ENCODE measurements at regions not wholly inside any gene's neighbourhood (a gene's known extent, or its start where the extent isn't known, plus 50 kb on each side); places are given as distances from the start of the nearest gene placed in this dataset.

- POLR2A ChIA-PET: interaction anchor here (0.7 kb wide), 1 partner anchor 287 kb away, joined by 3 read pairs; no protein-coding TSS in a partner anchor
- BruUV-seq (replicated peaks): no TSS peak
- Histone ChIP-seq H3K9me3 (replicated peaks; ENCODE audit: control insufficient read depth, insufficient read depth, low read length) (no peaks in the 10 kb centered on the region; the same call in 2 of the 3 replicates), H3K4me1 (ENCODE audit: control insufficient read depth, insufficient read depth, low read length) (no peaks in the 10 kb centered on the region), H3K27ac (ENCODE audit: control insufficient read depth, insufficient read depth) (no peak overlapping the region), H2AFZ (ENCODE audit: control insufficient read depth, low read depth, low read length) (no peak overlapping the region), H3K79me2 (ENCODE audit: control insufficient read depth, insufficient read depth, low read length) (no peaks in the 10 kb centered on the region), H3K4me2 (ENCODE audit: control insufficient read depth, insufficient read depth) (no peak overlapping the region), H3K27me3 (replicated peaks in 1 of 2; ENCODE audit: control insufficient read depth in 2 of 2, insufficient read depth in 2 of 2, low read length in 1 of 2) (no peaks in the 10 kb centered on the region; a peak in 3 of 4 replicates), H3K9ac (ENCODE audit: control insufficient read depth, insufficient read depth, low read length) (no peak overlapping the region), H4K20me1 (ENCODE audit: control insufficient read depth, insufficient read depth) (no peaks in the 10 kb centered on the region), H3K4me3 (no peak overlapping the region), H3K36me3 (ENCODE audit: control insufficient read depth in 2 of 2, insufficient read depth in 2 of 2, low read length in 1 of 2) (no peaks in the 10 kb centered on the region)
- CTCF ChIA-PET: no interaction called here
- whole genome bisulfite sequencing (ENCODE audit: insufficient coverage, insufficient replicate concordance, low lambda C conversion rate, missing lambda C conversion rate): 37% methylated on average over 4 of the region's 4 CpGs
- RAD21 ChIA-PET (ENCODE audit: unreplicated experiment): no interaction called here
- SMC1A ChIA-PET (ENCODE audit: uncharacterized antibody, unreplicated experiment): no interaction called here
- no peak for DNase-seq (ENCODE audit: low read depth, low spot score)
- no peak for ATAC-seq
- intact Hi-C loops (cut with micrococcal nuclease; ENCODE audit: unreplicated experiment) (no loop called here), in situ Hi-C loops (cut with MboI) (no loop called here)
- no peak for FAIRE-seq
- TF ChIP-seq SKIL (IDR thresholded peaks at IDR 0.05; ENCODE audit: low read depth, poor library complexity, severe bottlenecking): no peak
- TF ChIP-seq ESRRA (IDR thresholded peaks at IDR 0.05; ENCODE audit: low read length): no peak
- no peak for TF ChIP-seq REST (IDR thresholded peaks at IDR 0.05; ENCODE audit: low read depth, low read length)
- no peak for TF ChIP-seq TARDBP (IDR thresholded peaks at IDR 0.05; ENCODE audit: borderline replicate concordance)
- no peak for TF ChIP-seq SRF (IDR thresholded peaks at IDR 0.05; ENCODE audit: low read depth in 2 of 2, low read length in 2 of 2)
- TF ChIP-seq ZBTB11 (CRISPR knock-in tag; IDR thresholded peaks at IDR 0.05): no peak
- TF ChIP-seq SMAD5 (IDR thresholded peaks at IDR 0.05; ENCODE audit: low read depth): no peak
- TF ChIP-seq RAD51 (IDR thresholded peaks at IDR 0.05): no peak
- TF ChIP-seq BRCA1 (IDR thresholded peaks at IDR 0.05; ENCODE audit: low read depth, low read length): no peak
- TF ChIP-seq ZNF274 (IDR thresholded peaks at IDR 0.05; ENCODE audit: insufficient read depth, insufficient read length): no peak
- no peak for TF ChIP-seq SIX5 (IDR thresholded peaks at IDR 0.05; ENCODE audit: low read depth, low read length, severe bottlenecking)
- TF ChIP-seq ZNF622 (IDR thresholded peaks at IDR 0.05): no peak
- no peak for TF ChIP-seq CBX3 (IDR thresholded peaks at IDR 0.05; ENCODE audit: borderline replicate concordance, low read depth)
Measured at GRCh38 chr2:42842466-42842865, 50.1 kb upstream of the HAAO start.
